Right renal cortex interstitium (tissue), 3 donors: ENCODE measurements at regions not wholly inside any gene's neighbourhood (a gene's known extent, or its start where the extent isn't known, plus 50 kb on each side); places are given as distances from the start of the nearest gene placed in this dataset.
"Not testable (repeated sequence)": the region's sequence is repeated elsewhere in the genome, so short reads cannot be mapped to it uniquely, and the experiment has no call there.

Experiments used
- DNase-seq, 3 donors: peaks; one replicate each; pipeline ENCODE4 v3.0.0-alpha.2; 2013; ENCODE audit warnings: low read depth in 3 of 3, low spot score in 2 of 3

GRCh38 chr18:27311114-27311513 is 126.0 kb upstream of the CHST9 start:
- no peak for DNase-seq

GRCh38 chr18:27301615-27302378 is 116.7 kb upstream of the CHST9 start:
- no peak for DNase-seq

- DNase-seq, result no peak
These were observed 113.2 kb upstream of the CHST9 start for GRCh38 chr18:27298214-27298804.

- DNase-seq, result not testable (repeated sequence)
These were observed 101.0 kb upstream of the CHST9 start for GRCh38 chr18:27285973-27286562.

GRCh38 chr18:27278131-27278530 is 93.0 kb upstream of the CHST9 start:
- DNase-seq, result no peak

- no peak for DNase-seq
These were observed 92.4 kb upstream of the CHST9 start for GRCh38 chr18:27277554-27277953.

GRCh38 chr18:27276886-27277285 is 91.8 kb upstream of the CHST9 start:
- DNase-seq, result no peak

GRCh38 chr18:27276479-27276878 is 91.4 kb upstream of the CHST9 start:
- no peak for DNase-seq

- no peak for DNase-seq
These were observed 89.8 kb upstream of the CHST9 start for GRCh38 chr18:27274901-27275300.

- no peak for DNase-seq
These were observed 85.4 kb upstream of the CHST9 start for GRCh38 chr18:27270508-27270907.

- no peak for DNase-seq
These were observed 78.3 kb upstream of the CHST9 start for GRCh38 chr18:27263369-27263768.

GRCh38 chr18:27261769-27262549 is 76.9 kb upstream of the CHST9 start:
- no peak for DNase-seq

- no peak for DNase-seq
These were observed 68.5 kb upstream of the CHST9 start for GRCh38 chr18:27253571-27253970.

GRCh38 chr18:27250471-27250870 is 65.4 kb upstream of the CHST9 start:
- DNase-seq, result no peak

GRCh38 chr18:27249933-27250332 is 64.8 kb upstream of the CHST9 start:
- no peak for DNase-seq

- DNase-seq, result no peak
These were observed 59.2 kb upstream of the CHST9 start for GRCh38 chr18:27244259-27244658.

GRCh38 chr18:27242392-27243047 is 57.4 kb upstream of the CHST9 start:
- DNase-seq, result no peak

GRCh38 chr18:27240383-27240782 is 55.3 kb upstream of the CHST9 start:
- DNase-seq, result no peak

GRCh38 chr18:27239669-27240068 is 54.6 kb upstream of the CHST9 start:
- DNase-seq, result no peak

GRCh38 chr18:27235218-27235870 is 50.2 kb upstream of the CHST9 start:
- no peak for DNase-seq
